ENCODE measurements at regions not wholly inside any gene's neighbourhood (a gene's known extent, or its start where the extent isn't known, plus 50 kb on each side); places are given as distances from the start of the nearest gene placed in this dataset.
"Not testable (repeated sequence)": the region's sequence is repeated elsewhere in the genome, so short reads cannot be mapped to it uniquely, and the experiment has no call there.

GRCh38 chr4:107468812-107469211 is 251.2 kb downstream of the PAPSS1 start:
- no peak for DNase-seq (ENCODE audit: low read depth in 2 of 2)

- DNase-seq (ENCODE audit: low read depth in 2 of 2) = no peak
Observed at GRCh38 chr4:107468156-107468555, 251.9 kb downstream of the PAPSS1 start.

DNA sequence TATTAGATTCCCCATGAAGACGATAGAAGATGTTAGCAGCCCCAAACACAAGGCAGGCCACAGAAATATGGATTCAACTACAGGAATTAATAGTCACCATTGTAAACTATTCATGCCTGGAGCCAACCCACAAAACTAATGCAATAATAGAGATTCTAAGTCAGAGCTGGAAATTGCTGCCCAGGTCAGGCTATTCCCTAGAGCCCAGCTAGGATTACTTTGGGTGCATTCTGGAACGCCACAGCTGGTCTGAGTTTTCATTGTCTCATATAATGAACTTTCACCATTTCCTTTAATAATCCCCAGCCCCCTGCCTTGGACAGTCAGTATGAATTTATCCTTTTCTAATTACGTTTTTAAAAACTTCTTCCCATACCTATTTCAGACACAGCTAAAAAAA is 252.6 kb downstream of the PAPSS1 start:
- DNase-seq (ENCODE audit: low read depth in 2 of 2) = no peak

GRCh38 chr4:107458194-107458593 is 261.8 kb downstream of the PAPSS1 start:
- no peak for DNase-seq (ENCODE audit: low read depth in 2 of 2)

- DNase-seq (ENCODE audit: low read depth in 2 of 2) = no peak
Observed at GRCh38 chr4:107453987-107454386, 266.0 kb downstream of the PAPSS1 start.

DNA sequence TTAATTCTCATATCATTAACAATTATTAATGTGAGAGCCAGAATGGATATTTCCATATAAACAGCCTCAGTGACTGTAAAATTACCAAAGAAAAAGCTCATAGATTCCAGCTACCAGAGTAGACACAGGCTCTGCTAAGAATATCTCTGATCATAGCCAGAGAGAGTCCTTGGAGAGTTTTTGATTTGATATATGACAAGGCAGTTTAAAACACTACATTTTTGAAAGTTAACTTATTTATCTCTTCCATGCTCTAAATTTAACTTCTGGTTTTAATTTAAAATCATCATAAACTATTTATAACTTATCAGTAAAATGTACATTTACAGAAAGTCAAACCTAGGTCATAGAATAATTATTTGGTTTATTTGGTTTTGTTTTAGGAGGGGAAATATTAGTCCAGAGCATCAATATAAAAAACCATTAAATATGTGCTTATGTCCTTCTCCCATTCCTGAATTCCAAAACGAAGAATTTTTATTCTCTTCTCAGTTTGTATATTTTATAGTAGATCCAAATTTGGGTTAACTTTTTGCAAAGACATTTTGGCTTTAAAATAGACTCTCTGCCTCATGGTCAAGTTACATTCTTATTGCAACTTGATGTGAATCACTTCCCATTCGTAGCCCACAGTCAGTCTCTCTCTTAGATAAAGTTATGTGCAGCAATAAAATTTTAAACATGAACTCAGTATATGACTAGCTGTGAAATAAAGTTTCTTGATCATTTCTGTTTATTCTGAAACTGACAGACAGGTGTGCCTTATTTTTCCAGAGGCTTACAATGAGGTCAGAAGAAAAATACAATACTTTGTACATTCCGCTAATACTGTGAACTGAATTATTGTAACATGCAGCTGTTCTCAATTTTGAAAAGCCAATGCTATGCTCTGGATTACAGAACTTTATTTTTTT is 267.1 kb downstream of the PAPSS1 start:
- DNase-seq (ENCODE audit: low read depth in 2 of 2) = no peak

DNA sequence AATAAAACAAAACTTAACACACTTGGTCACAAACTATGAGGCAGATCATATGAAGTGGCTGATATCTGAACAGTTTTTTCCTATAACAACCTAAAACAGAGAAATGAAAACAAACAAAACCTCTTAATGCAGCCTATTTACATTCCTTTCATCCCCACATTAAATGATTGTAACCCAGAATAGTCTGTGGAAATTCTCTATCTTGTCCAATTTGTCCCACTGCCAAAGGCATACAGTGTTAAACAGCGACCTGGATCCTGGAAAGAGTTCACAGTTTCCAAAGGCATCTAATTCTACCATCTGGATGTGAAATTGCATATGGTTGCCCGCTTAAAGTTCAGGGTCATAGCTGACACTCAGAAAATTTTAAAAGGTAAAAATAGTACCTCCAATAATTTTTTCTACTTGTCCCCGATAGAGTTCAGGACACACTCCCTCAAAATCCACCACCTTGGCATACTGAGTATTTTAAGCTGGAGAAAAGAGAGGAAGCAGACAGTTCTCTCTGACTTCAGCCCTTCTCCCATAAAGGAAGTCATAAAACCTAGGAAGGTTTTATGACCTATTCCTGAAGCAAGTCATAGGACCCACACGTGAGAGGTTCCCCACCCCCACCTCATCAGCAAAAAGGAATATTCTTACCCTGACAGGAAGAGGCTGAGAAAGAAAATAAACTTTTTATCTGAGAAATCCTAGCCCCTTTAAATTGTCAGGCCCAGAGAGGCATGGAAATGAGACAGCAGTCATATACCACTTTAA is 270.2 kb downstream of the PAPSS1 start:
- peak in 1 of 2 donors; percentile 66 for DNase-seq (ENCODE audit: low read depth in 2 of 2)

DNA sequence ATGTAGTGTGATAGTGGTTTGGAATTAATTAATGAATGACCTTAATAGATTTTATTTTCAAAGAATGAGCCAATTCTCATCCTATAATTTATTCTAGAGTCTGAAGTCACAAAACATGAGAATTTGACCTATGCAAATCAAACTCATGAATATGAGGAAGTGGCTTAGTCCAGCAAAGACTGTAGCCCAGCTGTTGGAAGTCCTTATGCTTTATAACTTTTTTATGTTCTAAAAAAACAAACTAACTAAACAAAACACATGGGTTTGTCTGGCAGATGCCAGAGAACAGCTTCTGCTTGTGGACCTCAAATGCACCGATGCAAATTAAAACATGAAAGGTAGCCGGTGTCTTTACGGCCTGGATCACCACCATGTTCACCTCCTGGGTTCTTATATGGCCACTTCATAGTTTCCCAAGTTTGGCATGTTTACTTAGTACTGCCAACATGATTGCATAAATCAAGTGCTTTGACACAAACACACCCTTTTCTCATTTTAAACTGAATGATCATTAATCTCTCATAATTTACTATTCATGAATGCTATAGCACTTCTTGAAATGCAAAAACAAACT is 277.4 kb downstream of the PAPSS1 start:
- DNase-seq (ENCODE audit: low read depth in 2 of 2) = no peak

GRCh38 chr4:107439401-107439800 is 280.6 kb downstream of the PAPSS1 start:
- DNase-seq (ENCODE audit: low read depth in 2 of 2) = no peak

DNA sequence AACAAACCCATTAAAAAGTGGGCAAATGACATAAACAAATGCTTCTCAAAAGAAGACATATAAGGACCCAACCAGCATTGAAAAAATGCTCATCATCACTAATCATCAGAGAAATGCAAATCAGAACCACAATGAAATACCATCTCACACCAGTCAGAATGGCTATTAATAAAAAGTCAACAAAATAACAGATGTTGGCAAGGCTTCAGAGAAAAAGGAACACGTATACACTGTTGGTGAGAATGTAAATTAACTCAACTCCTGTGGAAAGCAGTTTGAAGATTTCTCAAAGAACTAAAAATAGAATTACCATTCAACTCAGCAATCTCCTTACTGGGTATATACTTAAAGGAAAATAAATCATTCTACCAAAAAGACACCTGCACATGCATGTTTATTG is 283.6 kb downstream of the PAPSS1 start:
- DNase-seq (ENCODE audit: low read depth in 2 of 2) = not testable (repeated sequence)

DNA sequence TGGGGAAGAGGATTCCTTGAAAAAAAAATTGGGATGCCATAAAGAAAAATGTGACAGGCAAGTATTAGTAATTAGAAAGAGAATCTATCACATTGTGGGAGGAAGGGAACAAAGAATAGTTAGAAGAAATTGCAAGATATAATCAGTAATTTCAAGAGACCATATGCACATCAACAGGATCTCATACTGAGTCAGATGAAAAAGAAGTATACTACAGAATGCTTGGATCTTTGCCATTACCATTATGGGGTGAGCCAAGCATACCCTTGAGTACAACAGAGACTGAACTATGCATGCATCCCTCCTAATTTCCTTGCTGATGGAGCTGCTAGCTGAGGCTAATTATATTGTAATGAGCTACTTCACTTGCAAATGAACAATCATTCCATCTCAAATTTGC is 287.6 kb downstream of the PAPSS1 start:
- no peak for DNase-seq (ENCODE audit: low read depth in 2 of 2)

DNA sequence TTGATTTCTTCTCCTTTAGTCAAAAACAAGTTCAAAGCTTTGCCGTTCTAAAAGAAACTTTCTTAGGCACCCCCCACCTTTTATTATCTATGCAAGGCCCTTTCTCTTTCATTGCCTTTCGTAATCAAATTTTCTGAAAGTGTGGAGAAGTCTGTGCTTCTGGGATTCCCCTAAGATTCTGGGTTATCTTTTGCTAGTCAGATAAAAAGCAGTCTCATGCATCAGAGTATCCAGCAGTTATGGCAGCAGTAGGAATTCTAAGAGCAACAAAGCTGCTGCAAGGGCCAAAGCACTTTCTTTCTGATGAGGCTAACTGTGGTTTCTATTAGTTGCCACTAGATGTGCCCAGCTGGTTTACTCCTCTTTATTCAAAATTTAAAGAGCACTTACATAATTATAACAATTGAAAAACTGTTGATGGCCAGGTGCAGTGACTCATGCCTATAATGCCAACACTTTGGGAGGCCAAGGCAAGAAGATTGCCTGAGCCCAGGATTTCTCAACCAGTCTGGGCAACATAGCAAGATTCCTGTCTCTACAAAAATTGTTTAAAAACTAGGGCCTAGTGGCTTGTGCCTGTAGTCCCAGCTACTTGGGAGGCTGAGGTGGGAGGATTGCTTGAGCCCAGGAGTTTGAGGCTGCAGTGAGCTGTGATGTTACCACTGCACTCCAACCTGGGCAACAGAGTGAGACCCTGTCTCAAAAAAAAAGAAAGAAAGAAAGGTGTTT is 296.2 kb downstream of the PAPSS1 start:
- no peak for DNase-seq (ENCODE audit: low read depth in 2 of 2)

- DNase-seq (ENCODE audit: low read depth in 2 of 2) = not testable (repeated sequence)
Observed at GRCh38 chr4:107419536-107419935, 300.5 kb downstream of the PAPSS1 start.

DNA sequence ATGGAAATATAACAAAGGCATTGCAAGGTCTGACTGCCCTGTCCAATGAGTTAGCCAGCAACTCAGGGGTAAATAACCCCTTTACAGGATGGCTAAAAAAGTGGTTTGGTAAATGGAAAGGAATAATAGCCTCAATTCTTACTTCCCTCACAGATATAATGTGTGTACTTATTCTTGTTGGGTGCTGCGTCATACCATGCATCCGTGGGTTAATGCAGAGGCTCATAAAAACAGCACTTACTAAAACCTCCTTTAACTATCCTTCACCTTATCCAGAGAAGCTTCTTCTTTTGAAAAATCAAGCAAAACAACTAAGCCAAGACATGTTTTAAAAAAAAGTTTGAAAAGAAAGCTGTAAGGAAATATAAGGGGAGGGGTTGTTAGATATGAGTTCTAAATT is 301.0 kb downstream of the PAPSS1 start:
- DNase-seq (ENCODE audit: low read depth in 2 of 2) = no peak

DNA sequence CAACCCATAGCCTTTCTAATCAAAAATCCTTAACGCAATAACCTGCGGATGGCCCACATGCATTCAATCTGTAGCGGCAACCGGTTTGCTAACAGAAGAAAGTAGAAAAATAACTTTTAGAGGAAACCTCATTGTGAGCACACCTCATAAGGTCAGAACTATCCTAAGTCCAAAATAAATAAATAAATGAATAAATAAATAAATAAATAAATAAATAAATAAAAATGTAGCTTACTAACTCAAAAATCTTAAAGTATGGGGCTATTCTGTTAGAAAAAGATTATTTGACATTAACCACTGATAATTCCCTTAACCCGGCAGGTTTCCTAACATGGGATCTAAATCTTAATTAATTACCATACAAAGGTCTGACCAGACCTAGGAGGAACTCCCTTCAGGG is 304.5 kb downstream of the PAPSS1 start:
- not testable (repeated sequence) for DNase-seq (ENCODE audit: low read depth in 2 of 2)

- DNase-seq (ENCODE audit: low read depth in 2 of 2) = not testable (repeated sequence)
Observed at GRCh38 chr4:107409872-107410271, 310.2 kb downstream of the PAPSS1 start.

GRCh38 chr4:107408968-107409367 is 311.1 kb downstream of the PAPSS1 start:
- DNase-seq (ENCODE audit: low read depth in 2 of 2) = no peak

GRCh38 chr4:107404591-107405300 is 315.3 kb downstream of the PAPSS1 start:
- no peak for DNase-seq (ENCODE audit: low read depth in 2 of 2)

DNA sequence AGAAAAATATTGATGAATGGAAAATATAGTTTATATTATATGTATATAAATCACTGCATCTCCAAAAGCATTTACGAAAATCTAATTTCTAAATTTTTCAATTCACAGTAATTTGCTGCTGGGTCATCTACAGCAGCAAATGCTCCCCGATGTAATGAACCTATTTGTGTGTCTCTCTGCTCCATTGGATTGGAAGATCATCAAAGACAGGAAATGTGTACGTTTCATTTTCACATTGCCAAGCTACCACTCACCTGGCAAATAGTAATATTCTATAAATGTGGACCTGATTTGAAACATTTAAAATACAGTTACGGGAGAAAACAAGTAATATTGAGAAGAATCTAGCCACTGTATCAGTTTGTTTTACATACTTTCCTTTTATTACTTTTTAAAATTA is 317.7 kb downstream of the PAPSS1 start:
- no peak for DNase-seq (ENCODE audit: low read depth in 2 of 2)

- DNase-seq (ENCODE audit: low read depth in 2 of 2) = no peak
Observed at GRCh38 chr4:107392951-107393350, 327.1 kb downstream of the PAPSS1 start.

- no peak for DNase-seq (ENCODE audit: low read depth in 2 of 2)
Observed at GRCh38 chr4:107392380-107392779, 327.7 kb downstream of the PAPSS1 start.
